Endothelial cell of umbilical vein (primary cell): ENCODE measurements at regions not wholly inside any gene's neighbourhood (a gene's known extent, or its start where the extent isn't known, plus 50 kb on each side); places are given as distances from the start of the nearest gene placed in this dataset.

Source experiments
- BruUV-seq: library from RNA; stranded (reverse); fragments of 400-500 nt; replicated peaks from 2 replicates; lab custom pipeline; 2021; lab: Mats Ljungman, UMichigan
- CTCF ChIA-PET: fragments of 300-600, 350-600 bp; sonication (Branson Sonifier 250); formaldehyde crosslinking; loops from one replicate; lab custom pipeline; 2021; ENCODE audit warnings: antibody characterized with exemption, inconsistent platforms; lab: Charles Lee
- POLR2A ChIA-PET: fragments of 300-600, 350-600 bp; sonication (Branson Sonifier 250); formaldehyde crosslinking; loops from one replicate; lab custom pipeline; 2021; ENCODE audit warnings: antibody characterized with exemption, inconsistent platforms; lab: Charles Lee
- DNase-seq: peaks from one replicate; pipeline ENCODE4 v3.0.0-alpha.2; 2011; ENCODE audit warnings: low read depth, low spot score
- FAIRE-seq: peaks from 2 replicates; lab custom pipeline; 2011; peaks lifted over from hg19 to GRCh38; lab: Jason Lieb, UNC
- H2AFZ ChIP-seq: 2 replicates; pipeline ENCODE4 v1.6.0; 2012; ENCODE audit warnings: low read depth, low read length, control low read depth, inconsistent platforms
- H3K27ac ChIP-seq: 2 replicates; pipeline ENCODE4 v1.5.1; 2011; ENCODE audit warnings: low read depth, mild to moderate bottlenecking, control low read depth, low read length, moderate library complexity; ENCODE audit not compliant: insufficient read depth
- H3K27me3 ChIP-seq, 2 experiments: 2 replicates each; pipeline versions ENCODE4 v1.6.0 to v1.6.1; 2011; ENCODE audit warnings: low read length in 2 of 2, mixed read lengths in 1 of 2; ENCODE audit not compliant: control insufficient read depth in 2 of 2, insufficient read depth in 2 of 2
- H3K36me3 ChIP-seq, 2 experiments: 2 replicates in 1 of 2; 3 replicates in 1 of 2; pipeline ENCODE4 v1.5.1; 2011; ENCODE audit warnings: low read length in 2 of 2, mild to moderate bottlenecking in 1 of 2, moderate library complexity in 1 of 2; ENCODE audit not compliant: control insufficient read depth in 2 of 2, insufficient read depth in 2 of 2; ENCODE audit errors: extremely low read depth in 1 of 2
- H3K4me1 ChIP-seq: 3 replicates; pipeline ENCODE4 v1.5.1; 2011; ENCODE audit warnings: mild to moderate bottlenecking, low read length; ENCODE audit not compliant: control insufficient read depth, insufficient read depth; ENCODE audit errors: extremely low read depth
- H3K4me2 ChIP-seq: 2 replicates; pipeline ENCODE4 v1.6.1; 2011; ENCODE audit warnings: low read length, control low read depth, mixed read lengths; ENCODE audit not compliant: insufficient read depth
- H3K4me3 ChIP-seq, 3 experiments: fragments of 200-600 bp in 1 of 3; sonication (generic), shearing (Covaris generic) in 1 of 3; replicated peaks in 1 of 3; 2 replicates each; pipeline ENCODE4 v1.5.1; 2011 to 2016; ENCODE audit warnings: control low read depth in 3 of 3, low read length in 3 of 3, mild to moderate bottlenecking in 2 of 3, inconsistent platforms in 1 of 3, low read depth in 1 of 3, moderate library complexity in 1 of 3; ENCODE audit not compliant: insufficient read depth in 1 of 3
- H3K79me2 ChIP-seq: 2 replicates; pipeline ENCODE4 v1.6.0; 2012; ENCODE audit warnings: low read length, inconsistent platforms; ENCODE audit not compliant: control insufficient read depth, insufficient read depth
- H3K9ac ChIP-seq: replicated peaks from 2 replicates; pipeline ENCODE3; 2011; ENCODE audit warnings: low read length, control low read depth; ENCODE audit not compliant: insufficient read depth; ENCODE audit errors: extremely low read depth
- H3K9me1 ChIP-seq: replicated peaks from 3 replicates; pipeline ENCODE4 v1.6.0; 2011; ENCODE audit warnings: mild to moderate bottlenecking, low read length; ENCODE audit not compliant: control insufficient read depth, insufficient read depth; ENCODE audit errors: extremely low read depth
- H3K9me3 ChIP-seq: replicated peaks from 2 replicates; pipeline ENCODE4 v1.5.1; 2012; ENCODE audit warnings: low read length, inconsistent platforms; ENCODE audit not compliant: control insufficient read depth, insufficient read depth
- H4K20me1 ChIP-seq: replicated peaks from 2 replicates; pipeline ENCODE3; 2011; ENCODE audit warnings: mild to moderate bottlenecking, low read length; ENCODE audit not compliant: control insufficient read depth, insufficient read depth; ENCODE audit errors: extremely low read depth
- EZH2 ChIP-seq: IDR thresholded peaks from 2 replicates; pipeline ENCODE4 v1.6.1; 2012; ENCODE audit warnings: borderline replicate concordance, low read depth, mild to moderate bottlenecking, moderate library complexity, low read length, inconsistent platforms; ENCODE audit not compliant: severe bottlenecking
- FOS ChIP-seq: IDR thresholded peaks from 2 replicates; pipeline ENCODE4 v1.6.1; 2011; ENCODE audit warnings: mild to moderate bottlenecking, low read length, moderate library complexity, borderline replicate concordance; ENCODE audit not compliant: insufficient read depth
- GATA2 ChIP-seq: IDR thresholded peaks from 2 replicates; pipeline ENCODE4 v1.7.0; 2011; ENCODE audit warnings: low read depth, mild to moderate bottlenecking, moderate library complexity, mixed read lengths, low read length; ENCODE audit not compliant: insufficient read length, insufficient read depth
- JUN ChIP-seq: IDR thresholded peaks from 2 replicates; pipeline ENCODE4 v1.6.1; 2011; ENCODE audit warnings: borderline replicate concordance, low read depth; ENCODE audit not compliant: insufficient read length, insufficient read depth
- MYC ChIP-seq: IDR thresholded peaks from one replicate; pipeline ENCODE4 v1.6.1; 2011; ENCODE audit warnings: mild to moderate bottlenecking, low read depth, low read length
- POLR2A ChIP-seq: IDR thresholded peaks from 2 replicates; pipeline ENCODE4 v1.6.1; 2012; ENCODE audit warnings: low read depth, mild to moderate bottlenecking, control low read depth, low read length
- POLR2AphosphoS5 ChIP-seq: IDR thresholded peaks from 2 replicates; pipeline ENCODE4 v1.6.1; 2012; ENCODE audit warnings: low read depth, mild to moderate bottlenecking, control low read depth, low read length, moderate library complexity; ENCODE audit not compliant: insufficient read depth
- dilution Hi-C: fragments of 300-500 bp; cut with MboI; formaldehyde crosslinking; loops from one replicate; pipeline ENCODE4 v1.15.0; 2019; ENCODE audit warnings: low sequenced_read_pairs; ENCODE audit not compliant: extremely low pct_ligation_motif_present
- intact Hi-C: fragments of 100-400 bp; cut with micrococcal nuclease; formaldehyde crosslinking; loops from one replicate; pipeline ENCODE4 v1.10.0; 2022
- TF ChIP-seq, protein P1 (sequence below), 2 donors: IDR thresholded peaks; 1 replicate in 1 of 2; 2 replicates in 1 of 2; pipeline ENCODE4 v1.5.1; 2011; ENCODE audit warnings: low read length in 2 of 2, mild to moderate bottlenecking in 2 of 2, moderate library complexity in 2 of 2, control low read depth in 1 of 2, inconsistent platforms in 1 of 2, low read depth in 1 of 2; ENCODE audit not compliant: insufficient read depth in 1 of 2; ENCODE audit errors: extremely low read depth in 1 of 2
- TF ChIP-seq, protein P2 (sequence below): IDR thresholded peaks from 2 replicates; pipeline ENCODE4 v1.6.1; 2011; ENCODE audit not compliant: insufficient read depth, insufficient read length

GRCh38 chr3:104547031-104547430, 819.7 kb upstream of the ALCAM start:
- dilution Hi-C loops = no loop called here
- Histone ChIP-seq H3K9me3 (no peaks in the 10 kb centered on the region), H3K36me3 (no peaks in the 10 kb centered on the region), H3K79me2 (no peaks in the 10 kb centered on the region), H3K9me1 (peaks cover 2% of the 10 kb centered on the region), H3K9ac (no peak overlapping the region), H3K27ac (no peak overlapping the region), H3K4me1 (no peaks in the 10 kb centered on the region), H3K4me2 (no peak overlapping the region), H3K4me3 (no peak overlapping the region), H4K20me1 (no peaks in the 10 kb centered on the region), H2AFZ (no peak overlapping the region), H3K27me3 (no peaks in the 10 kb centered on the region)
- no TSS peak for BruUV-seq
- no peak for FAIRE-seq
- ChIA-PET POLR2A (no interaction called here), CTCF (no interaction called here)
- intact Hi-C loops = no loop called here
- TF ChIP-seq GATA2 (no peak), POLR2A (no peak), MYC (no peak)
- DNase-seq = no peak

DNA sequence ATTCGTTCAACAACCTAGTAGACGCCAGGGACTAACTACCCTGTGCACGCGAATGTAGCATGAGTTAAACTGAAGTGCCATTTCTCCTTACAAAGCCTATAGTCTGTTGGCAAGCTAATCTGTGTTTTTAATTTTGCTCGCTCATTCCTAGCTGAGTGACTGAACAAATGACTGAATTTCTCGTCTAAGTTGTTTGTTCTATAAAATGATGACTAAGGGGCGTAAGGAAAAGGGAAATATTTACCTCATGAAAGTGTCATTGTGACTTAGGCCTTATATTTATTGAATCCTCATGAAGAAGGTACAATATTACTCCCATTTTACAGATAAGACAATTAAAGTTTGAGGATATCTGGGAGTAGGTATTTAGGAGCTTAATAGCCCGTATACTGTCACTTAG, 818.3 kb upstream of the ALCAM start:
- Histone ChIP-seq H3K4me3 (no peak overlapping the region), H3K9ac (no peak overlapping the region), H4K20me1 (no peaks in the 10 kb centered on the region), H3K4me1 (no peaks in the 10 kb centered on the region), H3K9me1 (no peaks in the 10 kb centered on the region), H2AFZ (no peak overlapping the region), H3K27ac (no peak overlapping the region), H3K9me3 (no peaks in the 10 kb centered on the region), H3K27me3 (no peaks in the 10 kb centered on the region), H3K79me2 (no peaks in the 10 kb centered on the region), H3K36me3 (no peaks in the 10 kb centered on the region), H3K4me2 (no peak overlapping the region)
- ChIA-PET CTCF (interaction anchor here (1.2 to 1.5 kb wide), 2 partner anchors 9 to 48 kb away, joined by 3 to 5 read pairs; no protein-coding TSS in a partner anchor), POLR2A (no interaction called here)
- BruUV-seq = no TSS peak
- intact Hi-C loops = no loop called here
- TF ChIP-seq POLR2A (no peak), FOS (no peak), MYC (no peak), POLR2AphosphoS5 (no peak), EZH2 (no peak), GATA2 (no peak), JUN (no peak)
- TF ChIP-seq, protein P1, sequence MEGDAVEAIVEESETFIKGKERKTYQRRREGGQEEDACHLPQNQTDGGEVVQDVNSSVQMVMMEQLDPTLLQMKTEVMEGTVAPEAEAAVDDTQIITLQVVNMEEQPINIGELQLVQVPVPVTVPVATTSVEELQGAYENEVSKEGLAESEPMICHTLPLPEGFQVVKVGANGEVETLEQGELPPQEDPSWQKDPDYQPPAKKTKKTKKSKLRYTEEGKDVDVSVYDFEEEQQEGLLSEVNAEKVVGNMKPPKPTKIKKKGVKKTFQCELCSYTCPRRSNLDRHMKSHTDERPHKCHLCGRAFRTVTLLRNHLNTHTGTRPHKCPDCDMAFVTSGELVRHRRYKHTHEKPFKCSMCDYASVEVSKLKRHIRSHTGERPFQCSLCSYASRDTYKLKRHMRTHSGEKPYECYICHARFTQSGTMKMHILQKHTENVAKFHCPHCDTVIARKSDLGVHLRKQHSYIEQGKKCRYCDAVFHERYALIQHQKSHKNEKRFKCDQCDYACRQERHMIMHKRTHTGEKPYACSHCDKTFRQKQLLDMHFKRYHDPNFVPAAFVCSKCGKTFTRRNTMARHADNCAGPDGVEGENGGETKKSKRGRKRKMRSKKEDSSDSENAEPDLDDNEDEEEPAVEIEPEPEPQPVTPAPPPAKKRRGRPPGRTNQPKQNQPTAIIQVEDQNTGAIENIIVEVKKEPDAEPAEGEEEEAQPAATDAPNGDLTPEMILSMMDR (IDR thresholded peaks at IDR 0.05; ENCODE audit: extremely low read depth in 1 of 2, insufficient read depth in 1 of 2, low read depth in 1 of 2, low read length in 2 of 2) = no peak
- TF ChIP-seq, protein P2, sequence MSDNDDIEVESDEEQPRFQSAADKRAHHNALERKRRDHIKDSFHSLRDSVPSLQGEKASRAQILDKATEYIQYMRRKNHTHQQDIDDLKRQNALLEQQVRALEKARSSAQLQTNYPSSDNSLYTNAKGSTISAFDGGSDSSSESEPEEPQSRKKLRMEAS = no peak
- no peak for DNase-seq
- FAIRE-seq = no peak
- dilution Hi-C loops = no loop called here
